ENCODE measurements at regions not wholly inside any gene's neighbourhood (a gene's known extent, or its start where the extent isn't known, plus 50 kb on each side); places are given as distances from the start of the nearest gene placed in this dataset.

- TF ChIP-seq CTCF (IDR thresholded peaks at IDR 0.05) = no peak
- TF ChIP-seq POLR2A (IDR thresholded peaks at IDR 0.05) = no peak
These were observed 612.6 kb upstream of the CDH2 start for GRCh38 chr18:28789502-28789901.

All from body of pancreas (tissue), 4 donors.